A673 (cell line): ENCODE measurements at regions not wholly inside any gene's neighbourhood (a gene's known extent, or its start where the extent isn't known, plus 50 kb on each side); places are given as distances from the start of the nearest gene placed in this dataset.

Experiments
- CTCF ChIP-seq: fragments of 300-800, 200-600 bp; sonication (generic); conservative IDR thresholded peaks from 2 replicates; pipeline ENCODE4 v1.5.1; 2017; ENCODE audit warnings: low read depth, mild to moderate bottlenecking, antibody characterized with exemption, low read length, moderate library complexity, mixed read lengths
- EZH2 ChIP-seq: fragments of 200-600 bp; sonication (generic); IDR thresholded peaks from 2 replicates; pipeline ENCODE4 v1.6.1; 2017; ENCODE audit warnings: borderline replicate concordance, low read depth, mild to moderate bottlenecking, mixed read lengths, antibody characterized with exemption, low read length; ENCODE audit not compliant: poor library complexity, severe bottlenecking

GRCh38 chr2:140164449-140164848 lies 1384.3 kb upstream of the NXPH2 start:
- TF ChIP-seq CTCF = peak; percentile 29; the same call in 1 of the 2 replicates
- TF ChIP-seq EZH2 = no peak
